ENCODE measurements at regions not wholly inside any gene's neighbourhood (a gene's known extent, or its start where the extent isn't known, plus 50 kb on each side); places are given as distances from the start of the nearest gene placed in this dataset.

- TF ChIP-seq CTCF (conservative IDR thresholded peaks at IDR 0.05 in 1 of 2, IDR thresholded peaks at IDR 0.05 in 1 of 2; ENCODE audit: low read depth in 1 of 2, low read length in 2 of 2), result no peak
- TF ChIP-seq EZH2 (IDR thresholded peaks at IDR 0.05; ENCODE audit: low read length, missing control alignments), result no peak
These were observed 66.3 kb downstream of the PTGR3 start for GRCh38 chr18:75142677-75143076.

Measured in fibroblast of lung (primary cell).